HEK293 (cell line): ENCODE measurements at regions not wholly inside any gene's neighbourhood (a gene's known extent, or its start where the extent isn't known, plus 50 kb on each side); places are given as distances from the start of the nearest gene placed in this dataset.

Experiments used
- CTCF ChIA-PET: fragments of 350-600 bp; formaldehyde crosslinking; extraction: SDS; loops from one replicate; lab custom pipeline; 2021; ENCODE audit warnings: antibody characterized with exemption; lab: Yijun Ruan, JAX
- POLR2A ChIA-PET: fragments of 300-600 bp; formaldehyde crosslinking; extraction: SDS; loops from one replicate; lab custom pipeline; 2020; ENCODE audit warnings: antibody characterized with exemption, inconsistent platforms; lab: Yijun Ruan, JAX
- H3K27ac ChIP-seq: fragments of 200-500 bp; sonication (Bioruptor generic); 2 replicates; pipeline ENCODE4 v1.5.1; 2014; ENCODE audit warnings: low read depth, low read length, control low read depth, inconsistent platforms; ENCODE audit errors: extremely low read depth
- H3K36me3 ChIP-seq, 2 experiments: fragments of 200-500 bp in 1 of 2; sonication (Bioruptor generic) in 1 of 2; 1 replicate in 1 of 2; 2 replicates in 1 of 2; pipeline ENCODE4 v1.5.1; 2014 to 2017; ENCODE audit warnings: inconsistent platforms in 2 of 2, low read length in 2 of 2; ENCODE audit not compliant: control insufficient read depth in 2 of 2, insufficient read depth in 1 of 2
- H3K4me1 ChIP-seq: fragments of 200-500 bp; sonication (Bioruptor generic); 2 replicates; pipeline ENCODE4 v1.5.1; 2014; ENCODE audit warnings: mild to moderate bottlenecking, low read length, inconsistent platforms; ENCODE audit not compliant: control insufficient read depth, insufficient read depth
- H3K4me3 ChIP-seq: 2 replicates; pipeline ENCODE4 v1.5.1; 2011; ENCODE audit warnings: low read depth, mild to moderate bottlenecking, control low read depth, low read length, moderate library complexity
- H3K9me3 ChIP-seq: fragments of 200-500 bp; sonication (Bioruptor generic); 2 replicates; pipeline ENCODE4 v1.5.1; 2014; ENCODE audit warnings: low read depth, low read length, inconsistent platforms; ENCODE audit not compliant: control insufficient read depth, insufficient read depth
- EGR2 ChIP-seq: fragments of 450-650 bp; formaldehyde crosslinking; IDR thresholded peaks from 2 replicates; pipeline ENCODE4 v1.5.1; 2016; ENCODE audit warnings: low read depth, missing biosample characterization, missing genetic modification characterization
- GFI1B ChIP-seq: fragments of 450-650 bp; formaldehyde crosslinking; IDR thresholded peaks from 2 replicates; pipeline ENCODE4 v1.5.1; 2016; ENCODE audit warnings: missing biosample characterization, missing genetic modification characterization
- GLI2 ChIP-seq: fragments of 450-650 bp; formaldehyde crosslinking; IDR thresholded peaks from 2 replicates; pipeline ENCODE4; 2017; ENCODE audit warnings: missing biosample characterization, missing genetic modification characterization, low read depth, borderline replicate concordance
- HIC1 ChIP-seq: fragments of 450-650 bp; formaldehyde crosslinking; IDR thresholded peaks from 2 replicates; pipeline ENCODE4 v1.5.1; 2016; ENCODE audit warnings: missing biosample characterization, missing genetic modification characterization
- HOXC10 ChIP-seq: sonication (generic); formaldehyde crosslinking; IDR thresholded peaks from 2 replicates; pipeline ENCODE4 v1.8.1; 2023; ENCODE audit warnings: mild to moderate bottlenecking, missing genetic modification reagents
- REST ChIP-seq: fragments of 450-650 bp; formaldehyde crosslinking; IDR thresholded peaks from 2 replicates; pipeline ENCODE4 v1.5.1; 2016; ENCODE audit warnings: missing biosample characterization, missing genetic modification characterization
- ZBTB17 ChIP-seq: fragments of 450-650 bp; formaldehyde crosslinking; IDR thresholded peaks from 2 replicates; pipeline ENCODE4 v1.5.1; 2016; ENCODE audit warnings: missing biosample characterization, missing genetic modification characterization
- ZBTB20 ChIP-seq: fragments of 450-650 bp; formaldehyde crosslinking; IDR thresholded peaks from 2 replicates; pipeline ENCODE4 v1.5.1; 2016; ENCODE audit warnings: missing biosample characterization, missing genetic modification characterization
- ZNF114 ChIP-seq: fragments of 450-650 bp; formaldehyde crosslinking; IDR thresholded peaks from 2 replicates; pipeline ENCODE4 v1.5.0; 2017; ENCODE audit warnings: missing biosample characterization, missing genetic modification characterization
- ZNF138 ChIP-seq: fragments of 450-650 bp; formaldehyde crosslinking; IDR thresholded peaks from 2 replicates; pipeline ENCODE4 v1.5.1; 2016; ENCODE audit warnings: missing biosample characterization, missing genetic modification characterization, borderline replicate concordance
- ZNF169 ChIP-seq: fragments of 450-650 bp; formaldehyde crosslinking; IDR thresholded peaks from 2 replicates; pipeline ENCODE4 v1.5.1; 2016; ENCODE audit warnings: missing biosample characterization, missing genetic modification characterization
- ZNF202 ChIP-seq: fragments of 450-650 bp; formaldehyde crosslinking; IDR thresholded peaks from 2 replicates; pipeline ENCODE4 v1.5.1; 2016; ENCODE audit warnings: missing biosample characterization, missing genetic modification characterization, borderline replicate concordance
- ZNF239 ChIP-seq: fragments of 450-650 bp; formaldehyde crosslinking; IDR thresholded peaks from 2 replicates; pipeline ENCODE4 v1.5.1; 2016; ENCODE audit warnings: missing biosample characterization, missing genetic modification characterization
- ZNF362 ChIP-seq: fragments of 450-650 bp; formaldehyde crosslinking; IDR thresholded peaks from 2 replicates; pipeline ENCODE4 v1.5.1; 2016; ENCODE audit warnings: missing biosample characterization, missing genetic modification characterization
- ZNF423 ChIP-seq: fragments of 450-650 bp; formaldehyde crosslinking; IDR thresholded peaks from 2 replicates; pipeline ENCODE4 v1.5.1; 2016; ENCODE audit warnings: missing biosample characterization, missing genetic modification characterization
- ZNF549 ChIP-seq: fragments of 450-650 bp; IDR thresholded peaks from 2 replicates; pipeline ENCODE4 v1.5.1; 2018; ENCODE audit warnings: missing biosample characterization, missing genetic modification characterization, mild to moderate bottlenecking, inconsistent platforms, moderate library complexity
- ZNF692 ChIP-seq: fragments of 450-650 bp; formaldehyde crosslinking; IDR thresholded peaks from 2 replicates; pipeline ENCODE4 v1.5.1; 2016; ENCODE audit warnings: missing biosample characterization, missing genetic modification characterization
- ZNF830 ChIP-seq: fragments of 450-650 bp; IDR thresholded peaks from 2 replicates; pipeline ENCODE4 v1.5.0; 2018; ENCODE audit warnings: missing biosample characterization, missing genetic modification characterization, low read depth, mild to moderate bottlenecking, moderate library complexity
- ZSCAN16 ChIP-seq: fragments of 450-650 bp; formaldehyde crosslinking; IDR thresholded peaks from 2 replicates; pipeline ENCODE4 v1.5.1; 2016; ENCODE audit warnings: missing biosample characterization, missing genetic modification characterization
- ZSCAN30 ChIP-seq: fragments of 450-650 bp; IDR thresholded peaks from 2 replicates; pipeline ENCODE4 v1.5.1; 2018; ENCODE audit warnings: missing biosample characterization, mild to moderate bottlenecking, missing genetic modification characterization, moderate library complexity

- TF ChIP-seq ZNF362 (no peak), ZNF692 (tag by site-specific recombination) (no peak), ZNF239 (tag by site-specific recombination) (no peak)
Measured at GRCh38 chr10:8407501-8408021, 353.1 kb downstream of the GATA3 start (continued).

GRCh38 chr10:8410506-8410905 is 356.0 kb downstream of the GATA3 start:
- H3K9me3 ChIP-seq: no peaks in the 10 kb centered on the region
- no peak overlapping the region for H3K27ac ChIP-seq
- POLR2A ChIA-PET: no interaction called here
- CTCF ChIA-PET: no interaction called here
- TF ChIP-seq ZNF549 (tag by site-specific recombination): no peak
- TF ChIP-seq ZNF169 (tag by site-specific recombination): no peak
- TF ChIP-seq ZNF138 (tag by site-specific recombination): no peak
- no peak for TF ChIP-seq EGR2 (tag by site-specific recombination)
- no peak for TF ChIP-seq ZSCAN30 (tag by site-specific recombination)
- TF ChIP-seq ZNF423: no peak
- no peak for TF ChIP-seq HIC1 (tag by site-specific recombination)
- TF ChIP-seq HOXC10 (CRISPR knock-in tag): no peak
- TF ChIP-seq GLI2 (tag by site-specific recombination): no peak
- no peak for TF ChIP-seq REST (tag by site-specific recombination)
- TF ChIP-seq ZSCAN16 (tag by site-specific recombination): no peak
- TF ChIP-seq GFI1B: no peak
- no peak for TF ChIP-seq ZNF202
- TF ChIP-seq ZNF114 (tag by site-specific recombination): no peak
- TF ChIP-seq ZBTB20 (tag by site-specific recombination): no peak
- no peak for TF ChIP-seq ZBTB17 (tag by site-specific recombination)
- no peak for TF ChIP-seq ZNF830 (tag by site-specific recombination)
- H3K4me1 ChIP-seq: peaks cover 5% of the 10 kb centered on the region; the same call in 1 of the 2 replicates
- no peak overlapping the region for H3K4me3 ChIP-seq
- no peaks in the 10 kb centered on the region for H3K36me3 ChIP-seq
